GM12878 (cell line): ENCODE measurements at regions not wholly inside any gene's neighbourhood (a gene's known extent, or its start where the extent isn't known, plus 50 kb on each side); places are given as distances from the start of the nearest gene placed in this dataset.

Experiments used
- ATAC-seq: fragments of 200-7000 bp; cut with Tn5 transposase; 3 replicates; pipeline ENCODE4 v1.9.1; 2020; ENCODE audit warnings: mild to moderate bottlenecking, moderate library complexity
- BruUV-seq: library from RNA; stranded (reverse); fragments of 400-500 nt; replicated peaks from 2 replicates; lab custom pipeline; 2021; lab: Mats Ljungman, UMichigan
- CTCF ChIA-PET: fragments of 300-600 bp; sonication (Branson Sonifier 250); formaldehyde crosslinking; extraction: SDS; loops from one replicate; lab custom pipeline; 2021; ENCODE audit warnings: inconsistent platforms; lab: Yijun Ruan, JAX
- POLR2A ChIA-PET: fragments of 350-600 bp; formaldehyde crosslinking; extraction: SDS; loops from one replicate; lab custom pipeline; 2021; ENCODE audit warnings: inconsistent platforms; lab: Charles Lee
- RAD21 ChIA-PET: fragments of 300-600 bp; sonication (Branson Sonifier 250); formaldehyde crosslinking; loops from one replicate; lab custom pipeline; 2023; ENCODE audit warnings: antibody characterized with exemption; ENCODE audit not compliant: unreplicated experiment; lab: Charles Lee
- SMC1A ChIA-PET: fragments of 300-600 bp; sonication (Branson Sonifier 250); formaldehyde crosslinking; loops from one replicate; lab custom pipeline; 2023; ENCODE audit not compliant: unreplicated experiment, uncharacterized antibody; lab: Charles Lee
- DNase-seq: peaks from one replicate; pipeline ENCODE4 v3.0.0-alpha.2; 2011; ENCODE audit warnings: low read depth, low spot score
- FAIRE-seq: peaks from 3 replicates; lab custom pipeline; 2011; peaks lifted over from hg19 to GRCh38; lab: Jason Lieb, UNC
- H2AFZ ChIP-seq: 2 replicates; pipeline ENCODE4 v1.6.0; 2011; ENCODE audit warnings: low read depth, low read length, control low read depth; ENCODE audit not compliant: control insufficient read depth
- H3K27ac ChIP-seq: 2 replicates; pipeline ENCODE4 v1.5.1; 2011; ENCODE audit warnings: control low read depth; ENCODE audit not compliant: control insufficient read depth, insufficient read depth
- H3K27me3 ChIP-seq, 2 experiments: replicated peaks in 1 of 2; 2 replicates each; pipeline versions ENCODE4 v1.6.0 to v1.6.1; 2011; ENCODE audit warnings: low read length in 1 of 2; ENCODE audit not compliant: control insufficient read depth in 2 of 2, insufficient read depth in 2 of 2
- H3K36me3 ChIP-seq, 2 experiments: 2 replicates each; pipeline ENCODE4 v1.5.1; 2011; ENCODE audit warnings: low read length in 1 of 2; ENCODE audit not compliant: control insufficient read depth in 2 of 2, insufficient read depth in 2 of 2
- H3K4me1 ChIP-seq: 2 replicates; pipeline ENCODE4 v1.6.1; 2011; ENCODE audit warnings: mild to moderate bottlenecking, low read length, moderate library complexity, mixed read lengths; ENCODE audit not compliant: control insufficient read depth, insufficient read depth
- H3K4me2 ChIP-seq: 2 replicates; pipeline ENCODE4 v1.6.0; 2011; ENCODE audit warnings: control low read depth; ENCODE audit not compliant: control insufficient read depth, insufficient read depth
- H3K4me3 ChIP-seq: fragments of 200-600 bp; sonication (generic); 2 replicates; pipeline ENCODE4 v1.5.1; 2016
- H3K79me2 ChIP-seq: 2 replicates; pipeline ENCODE4 v1.6.0; 2011; ENCODE audit warnings: low read length; ENCODE audit not compliant: control insufficient read depth, insufficient read depth
- H3K9ac ChIP-seq: 2 replicates; pipeline ENCODE4 v1.8.0; 2011; ENCODE audit warnings: low read length, control low read depth, mixed read lengths; ENCODE audit not compliant: control insufficient read depth, insufficient read depth
- H3K9me3 ChIP-seq: replicated peaks from 3 replicates; pipeline ENCODE4 v1.5.1; 2011; ENCODE audit warnings: mild to moderate bottlenecking, low read length; ENCODE audit not compliant: control insufficient read depth, insufficient read depth
- H4K20me1 ChIP-seq: 2 replicates; pipeline ENCODE4 v1.6.0; 2011; ENCODE audit not compliant: control insufficient read depth, insufficient read depth
- CEBPB ChIP-seq, 2 experiments: fragments of 150-350 bp in 1 of 2; IDR thresholded peaks; 2 replicates each; pipeline ENCODE4 v1.6.1; 2012 to 2014; ENCODE audit warnings: low read depth in 2 of 2, low read length in 2 of 2, borderline replicate concordance in 1 of 2, inconsistent platforms in 1 of 2
- FOS ChIP-seq: IDR thresholded peaks from 3 replicates; pipeline ENCODE4 v1.6.1; 2011; ENCODE audit warnings: borderline replicate concordance; ENCODE audit not compliant: insufficient read length; ENCODE audit errors: extremely low read depth
- HDAC2 ChIP-seq: fragments of 200-600 bp; sonication (generic); IDR thresholded peaks from 2 replicates; pipeline ENCODE4 v1.6.1; 2017
- POLR2A ChIP-seq: IDR thresholded peaks from 2 replicates; pipeline ENCODE4 v1.6.1; 2011; ENCODE audit warnings: low read depth, mild to moderate bottlenecking, low read length
- POU2F2 ChIP-seq: IDR thresholded peaks from 3 replicates; pipeline ENCODE4 v1.6.1; 2011; ENCODE audit warnings: low read depth, mild to moderate bottlenecking, low read length, borderline replicate concordance
- RBBP5 ChIP-seq: fragments of 200-600 bp; sonication (generic); conservative IDR thresholded peaks from 2 replicates; pipeline ENCODE4 v1.6.1; 2016
- RCOR1 ChIP-seq: conservative IDR thresholded peaks from 2 replicates; pipeline ENCODE4 v1.6.1; 2012; ENCODE audit warnings: low read depth, low read length, improper control_type of control experiment
- SMAD1 ChIP-seq: fragments of 450-650 bp; IDR thresholded peaks from 2 replicates; pipeline ENCODE4 v1.6.1; 2018; ENCODE audit warnings: mild to moderate bottlenecking, low read depth; ENCODE audit not compliant: partially characterized antibody
- TBL1XR1 ChIP-seq: IDR thresholded peaks from 2 replicates; pipeline ENCODE4 v1.6.1; 2012; ENCODE audit warnings: low read depth, low read length, improper control_type of control experiment
- ZNF24 ChIP-seq: fragments of 450-650 bp; IDR thresholded peaks from 2 replicates; pipeline ENCODE4 v1.6.1; 2017; ENCODE audit warnings: antibody characterized with exemption, mild to moderate bottlenecking
- WGBS: methylation state at CpG from one replicate; pipeline ENCODE4 v1.1.6; 2016; ENCODE audit warnings: low lambda C conversion rate; ENCODE audit not compliant: insufficient replicate concordance, insufficient coverage; ENCODE audit errors: missing lambda C conversion rate; 5-methylcytosine and 5-hydroxymethylcytosine counted together
- in situ Hi-C: fragments of 300-500 bp; cut with MboI; formaldehyde crosslinking; loops from 9 replicates; pipeline ENCODE4 v1.14.3; 2018; ENCODE audit warnings: mixed read lengths
- intact Hi-C: fragments of 100-400 bp; cut with micrococcal nuclease; formaldehyde crosslinking; loops from one replicate; pipeline ENCODE4 v1.14.2; 2022; ENCODE audit not compliant: unreplicated experiment
- TF ChIP-seq, protein P1 (sequence below): IDR thresholded peaks from 2 replicates; pipeline ENCODE4 v1.6.1; 2012; ENCODE audit warnings: low read depth, low read length, improper control_type of control experiment
- TF ChIP-seq, protein P2 (sequence below): fragments of 450-650 bp; IDR thresholded peaks from 2 replicates; pipeline ENCODE4 v1.6.1; 2018; ENCODE audit warnings: mild to moderate bottlenecking, low read depth, moderate library complexity; ENCODE audit not compliant: partially characterized antibody

- WGBS = 0% methylated on average over 2 of the region's 2 CpGs
- no peak overlapping the region for H3K4me3 ChIP-seq
- no peaks in the 10 kb centered on the region for H4K20me1 ChIP-seq
- peaks cover 0 to 6% of the 10 kb centered on the region in 2 experiments; a peak in 1 of 4 replicates for H3K27me3 ChIP-seq
- intact Hi-C loops (no loop called here), in situ Hi-C loops (loop anchor here (25.0 kb wide), 1 partner anchor 407 kb away; no protein-coding TSS in a partner anchor)
- no TSS peak for BruUV-seq
- TF ChIP-seq, protein P1, sequence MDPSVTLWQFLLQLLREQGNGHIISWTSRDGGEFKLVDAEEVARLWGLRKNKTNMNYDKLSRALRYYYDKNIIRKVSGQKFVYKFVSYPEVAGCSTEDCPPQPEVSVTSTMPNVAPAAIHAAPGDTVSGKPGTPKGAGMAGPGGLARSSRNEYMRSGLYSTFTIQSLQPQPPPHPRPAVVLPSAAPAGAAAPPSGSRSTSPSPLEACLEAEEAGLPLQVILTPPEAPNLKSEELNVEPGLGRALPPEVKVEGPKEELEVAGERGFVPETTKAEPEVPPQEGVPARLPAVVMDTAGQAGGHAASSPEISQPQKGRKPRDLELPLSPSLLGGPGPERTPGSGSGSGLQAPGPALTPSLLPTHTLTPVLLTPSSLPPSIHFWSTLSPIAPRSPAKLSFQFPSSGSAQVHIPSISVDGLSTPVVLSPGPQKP = no peak
- TF ChIP-seq RBBP5 = no peak
- no peak for TF ChIP-seq CEBPB (IDR thresholded peaks at IDR 0.05; ENCODE audit: borderline replicate concordance in 1 of 2, low read depth in 2 of 2, low read length in 2 of 2)
- no peak for TF ChIP-seq POLR2A
- no peak for TF ChIP-seq RCOR1
- no peak for TF ChIP-seq ZNF24
- TF ChIP-seq POU2F2 = no peak
- TF ChIP-seq FOS = no peak
- no peak for TF ChIP-seq SMAD1
- TF ChIP-seq, protein P2, sequence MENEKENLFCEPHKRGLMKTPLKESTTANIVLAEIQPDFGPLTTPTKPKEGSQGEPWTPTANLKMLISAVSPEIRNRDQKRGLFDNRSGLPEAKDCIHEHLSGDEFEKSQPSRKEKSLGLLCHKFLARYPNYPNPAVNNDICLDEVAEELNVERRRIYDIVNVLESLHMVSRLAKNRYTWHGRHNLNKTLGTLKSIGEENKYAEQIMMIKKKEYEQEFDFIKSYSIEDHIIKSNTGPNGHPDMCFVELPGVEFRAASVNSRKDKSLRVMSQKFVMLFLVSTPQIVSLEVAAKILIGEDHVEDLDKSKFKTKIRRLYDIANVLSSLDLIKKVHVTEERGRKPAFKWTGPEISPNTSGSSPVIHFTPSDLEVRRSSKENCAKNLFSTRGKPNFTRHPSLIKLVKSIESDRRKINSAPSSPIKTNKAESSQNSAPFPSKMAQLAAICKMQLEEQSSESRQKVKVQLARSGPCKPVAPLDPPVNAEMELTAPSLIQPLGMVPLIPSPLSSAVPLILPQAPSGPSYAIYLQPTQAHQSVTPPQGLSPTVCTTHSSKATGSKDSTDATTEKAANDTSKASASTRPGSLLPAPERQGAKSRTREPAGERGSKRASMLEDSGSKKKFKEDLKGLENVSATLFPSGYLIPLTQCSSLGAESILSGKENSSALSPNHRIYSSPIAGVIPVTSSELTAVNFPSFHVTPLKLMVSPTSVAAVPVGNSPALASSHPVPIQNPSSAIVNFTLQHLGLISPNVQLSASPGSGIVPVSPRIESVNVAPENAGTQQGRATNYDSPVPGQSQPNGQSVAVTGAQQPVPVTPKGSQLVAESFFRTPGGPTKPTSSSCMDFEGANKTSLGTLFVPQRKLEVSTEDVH = no peak
- no peak for TF ChIP-seq TBL1XR1
- no peak for TF ChIP-seq HDAC2
- no peaks in the 10 kb centered on the region for H3K79me2 ChIP-seq
- SMC1A ChIA-PET = interaction anchor here (1.5 kb wide), 1 partner anchor 311 kb away, joined by 5 read pairs; no protein-coding TSS in a partner anchor
- FAIRE-seq (no peak), DNase-seq (no peak), ATAC-seq (no peak)
- H2AFZ ChIP-seq = no peak overlapping the region
- POLR2A ChIA-PET = no interaction called here
- H3K4me1 ChIP-seq = peaks cover 10% of the 10 kb centered on the region; the same call in 1 of the 2 replicates
- no peak overlapping the region for H3K27ac ChIP-seq
- H3K4me2 ChIP-seq = no peak overlapping the region
- no peak overlapping the region for H3K9ac ChIP-seq
- CTCF ChIA-PET = interaction anchor here (0.6 to 1.5 kb wide), 2 partner anchors 9 to 11 kb away, joined by 3 to 6 read pairs; no protein-coding TSS in a partner anchor
- RAD21 ChIA-PET = no interaction called here
- no peaks in the 10 kb centered on the region for H3K9me3 ChIP-seq
- H3K36me3 ChIP-seq = no peaks in the 10 kb centered on the region
Measured at GRCh38 chr11:45344028-45344427, 57.9 kb upstream of the SYT13 start.
